Large intestine (tissue), 3 donors: ENCODE measurements at regions not wholly inside any gene's neighbourhood (a gene's known extent, or its start where the extent isn't known, plus 50 kb on each side); places are given as distances from the start of the nearest gene placed in this dataset.

Experiments used
- DNase-seq, 2 donors: peaks; one replicate each; pipeline versions ENCODE4 v3.0.0 to v3.0.0-alpha.2; 2013
- H3K27ac ChIP-seq: one replicate; pipeline ENCODE4 v1.5.1; 2013; ENCODE audit warnings: low read length
- H3K27me3 ChIP-seq: 2 replicates; pipeline ENCODE4 v1.6.1; 2013; ENCODE audit warnings: low read length; ENCODE audit not compliant: control insufficient read depth, insufficient read depth
- H3K36me3 ChIP-seq: 2 replicates; pipeline ENCODE4 v1.6.1; 2013; ENCODE audit warnings: low read length; ENCODE audit not compliant: control insufficient read depth, insufficient read depth
- H3K4me1 ChIP-seq: one replicate; pipeline ENCODE4 v1.6.1; 2013; ENCODE audit warnings: low read length; ENCODE audit not compliant: control insufficient read depth, insufficient read depth
- H3K4me3 ChIP-seq: one replicate; pipeline ENCODE4 v1.5.1; 2013; ENCODE audit warnings: low read length
- H3K9me3 ChIP-seq: one replicate; pipeline ENCODE4 v1.6.1; 2013; ENCODE audit warnings: mild to moderate bottlenecking, low read depth, low read length, moderate library complexity; ENCODE audit not compliant: control insufficient read depth
- WGBS: methylation state at CpG from one replicate; pipeline ENCODE4 v1.1.5; 2013; ENCODE audit warnings: low lambda C conversion rate; ENCODE audit not compliant: insufficient coverage; 5-methylcytosine and 5-hydroxymethylcytosine counted together

GRCh38 chr13:90094357-90094756 lies 1253.1 kb upstream of the MIR17HG start:
- Histone ChIP-seq H3K27me3 (no peaks in the 10 kb centered on the region), H3K9me3 (no peaks in the 10 kb centered on the region), H3K27ac (no peak overlapping the region), H3K4me3 (no peak overlapping the region), H3K36me3 (no peaks in the 10 kb centered on the region), H3K4me1 (no peaks in the 10 kb centered on the region)
- DNase-seq: no peak
- WGBS: 100% methylated on average over 1 of the region's 2 CpGs

GRCh38 chr13:90098577-90098976 lies 1248.9 kb upstream of the MIR17HG start:
- WGBS: 94% methylated on average over 3 of the region's 4 CpGs
- no peaks in the 10 kb centered on the region for H3K27me3 ChIP-seq
- no peaks in the 10 kb centered on the region for H3K9me3 ChIP-seq
- no peaks in the 10 kb centered on the region for H3K36me3 ChIP-seq
- H3K4me1 ChIP-seq: no peaks in the 10 kb centered on the region
- H3K4me3 ChIP-seq: no peak overlapping the region
- H3K27ac ChIP-seq: no peak overlapping the region
- DNase-seq: no peak

GRCh38 chr13:90099847-90100246 lies 1247.6 kb upstream of the MIR17HG start:
- no peaks in the 10 kb centered on the region for H3K9me3 ChIP-seq
- no peaks in the 10 kb centered on the region for H3K4me1 ChIP-seq
- H3K27me3 ChIP-seq: no peaks in the 10 kb centered on the region
- DNase-seq: no peak
- no peak overlapping the region for H3K4me3 ChIP-seq
- H3K36me3 ChIP-seq: no peaks in the 10 kb centered on the region
- WGBS: 100% methylated on average over 1 of the region's 4 CpGs
- no peak overlapping the region for H3K27ac ChIP-seq

- Histone ChIP-seq H3K27me3 (no peaks in the 10 kb centered on the region), H3K4me3 (no peak overlapping the region), H3K36me3 (no peaks in the 10 kb centered on the region), H3K4me1 (no peaks in the 10 kb centered on the region), H3K27ac (no peak overlapping the region), H3K9me3 (no peaks in the 10 kb centered on the region)
- no CpG with 5 or more reads among the region's 4 CpGs for WGBS
- no peak for DNase-seq
Observed at GRCh38 chr13:90103099-90103784, 1244.2 kb upstream of the MIR17HG start.

GRCh38 chr13:90104764-90105163 lies 1242.7 kb upstream of the MIR17HG start:
- Histone ChIP-seq H3K27ac (no peak overlapping the region), H3K36me3 (no peaks in the 10 kb centered on the region), H3K4me1 (no peaks in the 10 kb centered on the region), H3K9me3 (no peaks in the 10 kb centered on the region), H3K4me3 (no peak overlapping the region), H3K27me3 (no peaks in the 10 kb centered on the region)
- no peak for DNase-seq
- no CpG with 5 or more reads among the region's 2 CpGs for WGBS

- H3K27me3 ChIP-seq: no peaks in the 10 kb centered on the region
- no peak overlapping the region for H3K27ac ChIP-seq
- H3K36me3 ChIP-seq: no peaks in the 10 kb centered on the region
- no peak overlapping the region for H3K4me3 ChIP-seq
- no peaks in the 10 kb centered on the region for H3K9me3 ChIP-seq
- no peaks in the 10 kb centered on the region for H3K4me1 ChIP-seq
- no peak for DNase-seq
Observed at GRCh38 chr13:90105276-90105675, 1242.2 kb upstream of the MIR17HG start.

- no peak for DNase-seq
Observed at GRCh38 chr13:90105849-90106496, 1241.5 kb upstream of the MIR17HG start.

GRCh38 chr13:90107661-90108060 lies 1239.8 kb upstream of the MIR17HG start:
- no CpG with 5 or more reads among the region's 2 CpGs for whole genome bisulfite sequencing
- Histone ChIP-seq H3K27me3 (no peaks in the 10 kb centered on the region), H3K36me3 (no peaks in the 10 kb centered on the region), H3K9me3 (no peaks in the 10 kb centered on the region), H3K4me1 (no peaks in the 10 kb centered on the region), H3K27ac (no peak overlapping the region), H3K4me3 (no peak overlapping the region)
- DNase-seq: no peak

More at GRCh38 chr13:90105849-90106496, 1241.5 kb upstream of the MIR17HG start:
- Histone ChIP-seq H3K9me3 (no peaks in the 10 kb centered on the region), H3K27me3 (no peaks in the 10 kb centered on the region), H3K27ac (no peak overlapping the region), H3K4me1 (no peaks in the 10 kb centered on the region), H3K36me3 (no peaks in the 10 kb centered on the region), H3K4me3 (no peak overlapping the region)
- no CpG with 5 or more reads among the region's 3 CpGs for WGBS

- no peak for DNase-seq
- Histone ChIP-seq H3K27ac (no peak overlapping the region), H3K4me3 (no peak overlapping the region), H3K4me1 (no peaks in the 10 kb centered on the region), H3K9me3 (no peaks in the 10 kb centered on the region), H3K36me3 (no peaks in the 10 kb centered on the region), H3K27me3 (no peaks in the 10 kb centered on the region)
- no CpG with 5 or more reads among the region's 1 CpG for WGBS
Observed at GRCh38 chr13:90108547-90108946, 1238.9 kb upstream of the MIR17HG start.

GRCh38 chr13:90116121-90116520 lies 1231.4 kb upstream of the MIR17HG start:
- DNase-seq: no peak
- Histone ChIP-seq H3K27ac (no peak overlapping the region), H3K4me1 (no peaks in the 10 kb centered on the region), H3K27me3 (no peaks in the 10 kb centered on the region), H3K9me3 (no peaks in the 10 kb centered on the region), H3K4me3 (no peak overlapping the region), H3K36me3 (no peaks in the 10 kb centered on the region)

GRCh38 chr13:90118467-90119071 lies 1228.9 kb upstream of the MIR17HG start:
- Histone ChIP-seq H3K27ac (no peak overlapping the region), H3K4me3 (no peak overlapping the region), H3K9me3 (no peaks in the 10 kb centered on the region), H3K36me3 (no peaks in the 10 kb centered on the region), H3K4me1 (no peaks in the 10 kb centered on the region), H3K27me3 (no peaks in the 10 kb centered on the region)
- WGBS: 100% methylated on average over 2 of the region's 6 CpGs
- no peak for DNase-seq
